K562 (cell line): ENCODE measurements at regions not wholly inside any gene's neighbourhood (a gene's known extent, or its start where the extent isn't known, plus 50 kb on each side); places are given as distances from the start of the nearest gene placed in this dataset.

ENCODE experiments used
- ATAC-seq: fragments of 200-7000 bp; cut with Tn5 transposase; 3 replicates; pipeline ENCODE4 v1.9.1; 2020; ENCODE audit warnings: moderate library complexity
- BruUV-seq: library from RNA; stranded (reverse); fragments of 400-500 nt; replicated peaks from 2 replicates; lab custom pipeline; 2021; lab: Mats Ljungman, UMichigan
- CTCF ChIA-PET: fragments of 300-600 bp; formaldehyde crosslinking; extraction: SDS; loops from one replicate; lab custom pipeline; 2021; ENCODE audit warnings: low intra/inter-chr PET ratio; lab: Yijun Ruan, JAX
- POLR2A ChIA-PET: fragments of 300-600, 350-650 bp; sonication (Branson Sonifier 250); formaldehyde crosslinking; extraction: SDS; loops from one replicate; lab custom pipeline; 2021; ENCODE audit warnings: antibody characterized with exemption, inconsistent platforms; lab: Yijun Ruan, JAX
- DNase-seq, 4 experiments: peaks; one replicate each; pipeline versions ENCODE4 v3.0.0 to v3.0.0-alpha.2; 2011 to 2018; ENCODE audit warnings: low spot score in 3 of 4, mixed read lengths in 3 of 4; ENCODE audit errors: extremely low read depth in 1 of 4
- FAIRE-seq: peaks from 2 replicates; lab custom pipeline; 2011; peaks lifted over from hg19 to GRCh38; lab: Jason Lieb, UNC
- H2AFZ ChIP-seq: 2 replicates; pipeline ENCODE4 v1.6.0; 2011; ENCODE audit warnings: low read depth, low read length, control low read depth, inconsistent platforms
- H3K27ac ChIP-seq: fragments of 200-600 bp; 3 replicates; pipeline ENCODE4 v1.8.0; 2011; ENCODE audit warnings: low read depth, mild to moderate bottlenecking, control low read depth, inconsistent platforms, low read length, moderate library complexity, mixed read lengths; ENCODE audit errors: extremely low read depth
- H3K27me3 ChIP-seq, 2 experiments: fragments of 300-600 bp in 1 of 2; 2 replicates in 1 of 2; 3 replicates in 1 of 2; pipeline versions ENCODE4 v1.6.0 to v1.8.0; 2011; ENCODE audit warnings: inconsistent platforms in 2 of 2, low read length in 2 of 2, mild to moderate bottlenecking in 1 of 2, mixed read lengths in 1 of 2, moderate library complexity in 1 of 2; ENCODE audit not compliant: control insufficient read depth in 2 of 2, insufficient read depth in 2 of 2
- H3K36me3 ChIP-seq: fragments of 300-600 bp; 3 replicates; pipeline ENCODE4 v1.8.0; 2011; ENCODE audit warnings: mild to moderate bottlenecking, low read length, inconsistent platforms; ENCODE audit not compliant: control insufficient read depth, insufficient read depth
- H3K4me1 ChIP-seq, 2 experiments: fragments of 200-600 bp in 1 of 2; replicated peaks in 1 of 2; 2 replicates in 1 of 2; 3 replicates in 1 of 2; pipeline versions ENCODE4 v1.5.1 to v1.8.0; 2011; ENCODE audit warnings: inconsistent platforms in 2 of 2, low read length in 2 of 2, mild to moderate bottlenecking in 1 of 2, mixed read lengths in 1 of 2, moderate library complexity in 1 of 2; ENCODE audit not compliant: control insufficient read depth in 2 of 2, insufficient read depth in 2 of 2
- H3K4me2 ChIP-seq: 2 replicates; pipeline ENCODE4 v1.6.1; 2011; ENCODE audit warnings: low read length, control low read depth, inconsistent platforms, mixed read lengths; ENCODE audit not compliant: insufficient read depth
- H3K4me3 ChIP-seq: fragments of 200-600 bp; sonication (generic), shearing (Covaris generic); 2 replicates; pipeline ENCODE4 v1.5.1; 2016; ENCODE audit warnings: control low read depth, inconsistent platforms
- H3K79me2 ChIP-seq: fragments of 200-600 bp; 3 replicates; pipeline ENCODE4 v1.8.0; 2011; ENCODE audit warnings: low read length, inconsistent platforms; ENCODE audit not compliant: control insufficient read depth, insufficient read depth
- H3K9ac ChIP-seq, 2 experiments: 2 replicates each; pipeline versions ENCODE4 v1.6.0 to v1.6.1; 2011; ENCODE audit warnings: low read depth in 2 of 2, low read length in 2 of 2, control low read depth in 1 of 2, inconsistent platforms in 1 of 2, mild to moderate bottlenecking in 1 of 2, mixed read lengths in 1 of 2; ENCODE audit not compliant: insufficient read depth in 1 of 2
- H3K9me1 ChIP-seq: one replicate; pipeline ENCODE4 v1.6.0; 2011; ENCODE audit warnings: inconsistent platforms, mild to moderate bottlenecking, low read length, moderate library complexity; ENCODE audit not compliant: control insufficient read depth, insufficient read depth
- H3K9me3 ChIP-seq: replicated peaks from 2 replicates; pipeline ENCODE4 v1.5.1; 2011; ENCODE audit warnings: low read depth, low read length, inconsistent platforms; ENCODE audit not compliant: control insufficient read depth, insufficient read depth
- H4K20me1 ChIP-seq: replicated peaks from 2 replicates; pipeline ENCODE4 v1.6.1; 2011; ENCODE audit warnings: low read length, inconsistent platforms, mixed read lengths; ENCODE audit not compliant: control insufficient read depth, insufficient read depth
- ARID4B ChIP-seq: sonication (generic); formaldehyde crosslinking; IDR thresholded peaks from 2 replicates; pipeline ENCODE4 v1.8.0; 2022; ENCODE audit warnings: mild to moderate bottlenecking, missing genetic modification reagents
- CREB1 ChIP-seq, 2 experiments: sonication (generic) in 1 of 2; formaldehyde crosslinking in 1 of 2; IDR thresholded peaks; 2 replicates each; pipeline versions ENCODE4 v1.6.1 to v1.8.0; 2012 to 2022; ENCODE audit warnings: inconsistent platforms in 1 of 2, mild to moderate bottlenecking in 1 of 2, missing genetic modification reagents in 1 of 2, moderate library complexity in 1 of 2
- CREB5 ChIP-seq: fragments of 250-450 bp; sonication (Bioruptor Pico); IDR thresholded peaks from 2 replicates; pipeline ENCODE4 v1.5.0; 2020; ENCODE audit warnings: mild to moderate bottlenecking
- HNRNPL ChIP-seq: fragments of 200-400 bp; formaldehyde crosslinking; IDR thresholded peaks from 2 replicates; pipeline ENCODE4 v1.6.1; 2017; ENCODE audit warnings: low read depth, mild to moderate bottlenecking, low read length
- IRF2 ChIP-seq: sonication (generic); formaldehyde crosslinking; IDR thresholded peaks from 2 replicates; pipeline ENCODE4 v1.8.1; 2022; ENCODE audit warnings: mild to moderate bottlenecking, missing genetic modification reagents
- NONO ChIP-seq, 2 experiments: fragments of 200-400 bp in 1 of 2; fragments of 450-650 bp in 1 of 2; formaldehyde crosslinking in 1 of 2; IDR thresholded peaks; 2 replicates each; pipeline ENCODE4 v1.6.1; 2017; ENCODE audit warnings: low read depth in 2 of 2, mild to moderate bottlenecking in 2 of 2, moderate library complexity in 2 of 2, low read length in 1 of 2
- PCBP1 ChIP-seq: fragments of 200-400 bp; formaldehyde crosslinking; IDR thresholded peaks from 2 replicates; pipeline ENCODE4 v1.6.1; 2018; ENCODE audit warnings: mild to moderate bottlenecking, low read depth, low read length; ENCODE audit not compliant: poor library complexity, severe bottlenecking
- TEAD1 ChIP-seq, 2 experiments: fragments of 450-650 bp in 1 of 2; sonication (generic) in 1 of 2; formaldehyde crosslinking; IDR thresholded peaks; 2 replicates each; pipeline versions ENCODE4 v1.4.0 to v1.8.0; 2020 to 2022; ENCODE audit warnings: mild to moderate bottlenecking in 2 of 2, missing genetic modification reagents in 1 of 2
- XRCC4 ChIP-seq: IDR thresholded peaks from one replicate; pipeline ENCODE4 v1.6.1; 2011; ENCODE audit not compliant: insufficient read depth, insufficient read length; ENCODE audit errors: extremely low read depth
- ZBTB33 ChIP-seq: sonication (generic); formaldehyde crosslinking; IDR thresholded peaks from 2 replicates; pipeline ENCODE4 v1.8.1; 2023; ENCODE audit warnings: mild to moderate bottlenecking, missing genetic modification reagents
- ZFX ChIP-seq: sonication (generic); formaldehyde crosslinking; IDR thresholded peaks from 2 replicates; pipeline ENCODE4 v1.8.0; 2022; ENCODE audit warnings: mild to moderate bottlenecking, missing genetic modification reagents, moderate library complexity
- ZNF444 ChIP-seq: fragments of 250-450 bp; sonication (Bioruptor Pico); IDR thresholded peaks from 2 replicates; pipeline ENCODE4 v1.4.0; 2020; ENCODE audit warnings: mild to moderate bottlenecking, moderate library complexity
- WGBS: fragments of 100-300 bp; shearing (Covaris generic); methylation state at CpG from one replicate; pipeline ENCODE4 v1.1.6; 2016; ENCODE audit warnings: low coverage, mixed read lengths; ENCODE audit not compliant: insufficient coverage; ENCODE audit errors: missing lambda C conversion rate; 5-methylcytosine and 5-hydroxymethylcytosine counted together
- in situ Hi-C: fragments of 300-500 bp; cut with MboI; formaldehyde crosslinking; loops from 4 replicates; pipeline ENCODE4 v1.15.0; 2018; ENCODE audit warnings: inconsistent platforms, mixed read lengths
- intact Hi-C: fragments of 100-400 bp; cut with micrococcal nuclease; formaldehyde crosslinking; loops from 2 replicates; pipeline ENCODE4 v1.14.2; 2022

- no peak overlapping the region for H3K9ac ChIP-seq
- in situ Hi-C loops = no loop called here
- H3K9me1 ChIP-seq = no peaks in the 10 kb centered on the region
- ATAC-seq (peak; percentile 66), DNase-seq (peak; percentile 28 to 47 (median 45)), FAIRE-seq (no peak)
- 0 out of 2 replicates have a peak, but pooled peaks cover 6% of the 10 kb centered on the region for H4K20me1 ChIP-seq
- no peak overlapping the region for H3K27ac ChIP-seq
- H3K27me3 ChIP-seq = peaks cover 2 to 17% of the 10 kb centered on the region in 2 experiments; a peak in 2 of 5 replicates
- WGBS = 0% methylated on average over 12 of the region's 12 CpGs
- intact Hi-C loops = no loop called here
- no peak overlapping the region for H3K4me3 ChIP-seq
- H3K9me3 ChIP-seq = 0 out of 2 replicates have a peak, but pooled peaks cover 1% of the 10 kb centered on the region
- ChIA-PET CTCF (no interaction called here), POLR2A (no interaction called here)
- no peaks in the 10 kb centered on the region for H3K4me1 ChIP-seq
- no peak overlapping the region for H3K4me2 ChIP-seq
- BruUV-seq = no TSS peak
- no peak overlapping the region for H2AFZ ChIP-seq
- no peaks in the 10 kb centered on the region for H3K36me3 ChIP-seq
- H3K79me2 ChIP-seq = no peaks in the 10 kb centered on the region
- no peak for TF ChIP-seq IRF2 (CRISPR knock-in tag)
- TF ChIP-seq ZBTB33 (CRISPR knock-in tag) = no peak
- TF ChIP-seq ZFX (CRISPR knock-in tag) = no peak
- no peak for TF ChIP-seq TEAD1 (CRISPR knock-in tag; IDR thresholded peaks at IDR 0.05)
- TF ChIP-seq ARID4B (CRISPR knock-in tag) = no peak
- TF ChIP-seq ZNF444 (CRISPR knock-in tag) = no peak
- TF ChIP-seq XRCC4 = no peak
- no peak for TF ChIP-seq HNRNPL
- TF ChIP-seq NONO (IDR thresholded peaks at IDR 0.05; ENCODE audit: low read depth in 2 of 2, low read length in 1 of 2) = no peak
- no peak for TF ChIP-seq PCBP1
- no peak for TF ChIP-seq CREB5 (CRISPR knock-in tag)
- TF ChIP-seq CREB1 (IDR thresholded peaks at IDR 0.05) = no peak
- TF ChIP-seq CREB1 (CRISPR knock-in tag; IDR thresholded peaks at IDR 0.05) = no peak
Measured at GRCh38 chr22:27557286-27558008, 244.1 kb downstream of the MN1 start.
